Mammary epithelial cell (primary cell): ENCODE measurements at regions not wholly inside any gene's neighbourhood (a gene's known extent, or its start where the extent isn't known, plus 50 kb on each side); places are given as distances from the start of the nearest gene placed in this dataset.

Experiments used
- EZH2 ChIP-seq: IDR thresholded peaks from 2 replicates; pipeline ENCODE4 v1.6.1; 2012; ENCODE audit warnings: low read length, inconsistent platforms, borderline replicate concordance
- TF ChIP-seq, protein P1 (sequence below), 2 donors: IDR thresholded peaks in 1 of 2; conservative IDR thresholded peaks in 1 of 2; 2 replicates each; pipeline ENCODE4 v1.5.1; 2011 to 2012; ENCODE audit warnings: inconsistent platforms in 2 of 2, low read length in 2 of 2, mild to moderate bottlenecking in 2 of 2, control low read depth in 1 of 2, low read depth in 1 of 2; ENCODE audit not compliant: insufficient read depth in 1 of 2; ENCODE audit errors: extremely low read depth in 1 of 2

DNA sequence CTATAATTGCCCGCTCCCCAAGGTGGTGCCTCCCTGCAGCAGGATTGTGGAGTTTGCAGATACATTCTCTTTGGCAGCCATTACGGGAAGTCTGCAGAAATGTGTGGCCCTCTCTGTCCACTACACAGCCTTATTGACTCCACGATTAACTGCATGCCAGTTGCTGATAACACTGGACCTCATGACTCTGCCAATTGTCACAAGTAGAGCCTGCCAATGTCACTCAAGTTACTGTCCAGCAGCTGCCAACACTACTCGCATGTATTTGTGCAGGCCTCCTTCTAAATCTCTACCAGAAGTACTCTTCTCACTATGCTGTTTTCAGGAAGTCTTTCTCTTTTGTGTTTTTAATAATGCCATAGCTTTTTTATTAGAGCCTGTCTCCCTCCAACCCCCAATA, 128.8 kb downstream of the PPP1R3A start:
- TF ChIP-seq EZH2 = no peak
- TF ChIP-seq, protein P1, sequence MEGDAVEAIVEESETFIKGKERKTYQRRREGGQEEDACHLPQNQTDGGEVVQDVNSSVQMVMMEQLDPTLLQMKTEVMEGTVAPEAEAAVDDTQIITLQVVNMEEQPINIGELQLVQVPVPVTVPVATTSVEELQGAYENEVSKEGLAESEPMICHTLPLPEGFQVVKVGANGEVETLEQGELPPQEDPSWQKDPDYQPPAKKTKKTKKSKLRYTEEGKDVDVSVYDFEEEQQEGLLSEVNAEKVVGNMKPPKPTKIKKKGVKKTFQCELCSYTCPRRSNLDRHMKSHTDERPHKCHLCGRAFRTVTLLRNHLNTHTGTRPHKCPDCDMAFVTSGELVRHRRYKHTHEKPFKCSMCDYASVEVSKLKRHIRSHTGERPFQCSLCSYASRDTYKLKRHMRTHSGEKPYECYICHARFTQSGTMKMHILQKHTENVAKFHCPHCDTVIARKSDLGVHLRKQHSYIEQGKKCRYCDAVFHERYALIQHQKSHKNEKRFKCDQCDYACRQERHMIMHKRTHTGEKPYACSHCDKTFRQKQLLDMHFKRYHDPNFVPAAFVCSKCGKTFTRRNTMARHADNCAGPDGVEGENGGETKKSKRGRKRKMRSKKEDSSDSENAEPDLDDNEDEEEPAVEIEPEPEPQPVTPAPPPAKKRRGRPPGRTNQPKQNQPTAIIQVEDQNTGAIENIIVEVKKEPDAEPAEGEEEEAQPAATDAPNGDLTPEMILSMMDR (conservative IDR thresholded peaks at IDR 0.05 in 1 of 2, IDR thresholded peaks at IDR 0.05 in 1 of 2; ENCODE audit: extremely low read depth in 1 of 2, insufficient read depth in 1 of 2, low read depth in 1 of 2, low read length in 2 of 2) = no peak
